ENCODE measurements at regions not wholly inside any gene's neighbourhood (a gene's known extent, or its start where the extent isn't known, plus 50 kb on each side); places are given as distances from the start of the nearest gene placed in this dataset.
"Not testable (repeated sequence)": the region's sequence is repeated elsewhere in the genome, so short reads cannot be mapped to it uniquely, and the experiment has no call there.

DNA sequence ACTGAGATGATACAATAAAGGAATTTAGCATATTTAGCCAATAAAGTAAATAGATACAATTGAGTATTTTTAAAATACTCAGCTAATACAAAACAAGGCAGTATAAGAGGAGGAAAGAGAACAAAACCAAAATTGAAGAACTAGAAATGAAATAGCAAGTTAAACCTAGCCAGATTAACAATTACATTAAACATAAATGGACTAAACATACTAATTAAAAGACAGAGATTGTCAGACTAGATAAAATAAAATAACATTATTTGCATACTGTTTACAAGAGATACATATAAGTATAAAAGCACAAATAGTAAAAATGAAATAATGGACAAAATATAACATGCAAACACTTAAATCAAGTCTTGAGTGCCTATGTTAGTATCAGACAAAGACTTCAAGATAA is 517.7 kb upstream of the PHF14 start:
- no peaks in the 10 kb centered on the region for H3K36me3 Mint-ChIP-seq (ENCODE audit: low read depth)
- H3K9me3 Mint-ChIP-seq: peaks cover 26% of the 10 kb centered on the region
- H3K4me3 Mint-ChIP-seq: no peak overlapping the region
- TF ChIP-seq, protein P1, sequence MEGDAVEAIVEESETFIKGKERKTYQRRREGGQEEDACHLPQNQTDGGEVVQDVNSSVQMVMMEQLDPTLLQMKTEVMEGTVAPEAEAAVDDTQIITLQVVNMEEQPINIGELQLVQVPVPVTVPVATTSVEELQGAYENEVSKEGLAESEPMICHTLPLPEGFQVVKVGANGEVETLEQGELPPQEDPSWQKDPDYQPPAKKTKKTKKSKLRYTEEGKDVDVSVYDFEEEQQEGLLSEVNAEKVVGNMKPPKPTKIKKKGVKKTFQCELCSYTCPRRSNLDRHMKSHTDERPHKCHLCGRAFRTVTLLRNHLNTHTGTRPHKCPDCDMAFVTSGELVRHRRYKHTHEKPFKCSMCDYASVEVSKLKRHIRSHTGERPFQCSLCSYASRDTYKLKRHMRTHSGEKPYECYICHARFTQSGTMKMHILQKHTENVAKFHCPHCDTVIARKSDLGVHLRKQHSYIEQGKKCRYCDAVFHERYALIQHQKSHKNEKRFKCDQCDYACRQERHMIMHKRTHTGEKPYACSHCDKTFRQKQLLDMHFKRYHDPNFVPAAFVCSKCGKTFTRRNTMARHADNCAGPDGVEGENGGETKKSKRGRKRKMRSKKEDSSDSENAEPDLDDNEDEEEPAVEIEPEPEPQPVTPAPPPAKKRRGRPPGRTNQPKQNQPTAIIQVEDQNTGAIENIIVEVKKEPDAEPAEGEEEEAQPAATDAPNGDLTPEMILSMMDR (IDR thresholded peaks at IDR 0.05): no peak
- H3K27me3 Mint-ChIP-seq (ENCODE audit: low read depth, poor library complexity): no peaks in the 10 kb centered on the region
- DNase-seq: no peak
- H3K27ac Mint-ChIP-seq: no peak overlapping the region
- H3K4me1 Mint-ChIP-seq: no peaks in the 10 kb centered on the region

DNA sequence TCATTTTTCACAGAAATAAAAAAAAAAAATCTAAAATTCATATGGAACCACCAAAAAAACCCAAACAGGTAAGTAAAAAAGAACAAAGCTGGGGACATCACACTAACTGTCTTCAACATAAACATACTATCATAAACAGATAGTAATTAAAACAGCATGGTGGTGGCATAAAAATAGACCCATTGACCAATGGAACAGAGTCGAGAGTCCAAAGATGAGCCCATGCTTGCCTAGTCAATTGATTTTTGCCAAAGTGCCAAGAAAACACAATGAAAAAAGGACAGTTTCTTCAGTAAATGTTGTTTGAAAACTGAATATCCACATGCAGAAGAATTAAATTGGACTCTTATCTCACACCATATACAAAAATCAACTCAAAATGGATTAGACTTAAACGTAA is 513.2 kb upstream of the PHF14 start:
- H3K36me3 Mint-ChIP-seq (ENCODE audit: low read depth): no peaks in the 10 kb centered on the region
- no peaks in the 10 kb centered on the region for H3K4me1 Mint-ChIP-seq
- H3K27ac Mint-ChIP-seq: no peak overlapping the region
- DNase-seq: no peak
- H3K27me3 Mint-ChIP-seq (ENCODE audit: low read depth, poor library complexity): no peaks in the 10 kb centered on the region
- H3K4me3 Mint-ChIP-seq: no peak overlapping the region
- TF ChIP-seq, protein P1 (IDR thresholded peaks at IDR 0.05): no peak
- peaks cover 31% of the 10 kb centered on the region for H3K9me3 Mint-ChIP-seq

DNA sequence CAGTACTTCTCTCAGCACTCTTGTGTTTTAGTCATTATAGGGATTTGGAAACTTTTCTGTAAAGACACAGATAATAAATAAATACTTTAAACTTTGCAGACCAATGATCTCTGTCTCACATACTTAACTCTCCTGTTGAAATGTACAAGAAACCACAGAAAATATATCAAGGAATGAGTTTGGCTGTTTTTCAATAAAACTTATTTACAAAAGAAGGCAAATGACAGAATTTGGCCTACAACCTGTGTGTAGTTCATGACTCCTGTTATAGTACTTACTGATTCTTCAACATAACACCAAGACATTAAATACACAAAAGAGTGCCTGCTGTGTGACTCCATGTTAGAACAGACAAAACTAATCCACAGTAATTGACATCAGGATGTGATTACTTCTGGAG is 510.0 kb upstream of the PHF14 start:
- peaks cover 16% of the 10 kb centered on the region for H3K9me3 Mint-ChIP-seq
- no peak overlapping the region for H3K4me3 Mint-ChIP-seq
- H3K36me3 Mint-ChIP-seq (ENCODE audit: low read depth): no peaks in the 10 kb centered on the region
- H3K27ac Mint-ChIP-seq: no peak overlapping the region
- no peak for DNase-seq
- no peaks in the 10 kb centered on the region for H3K4me1 Mint-ChIP-seq
- H3K27me3 Mint-ChIP-seq (ENCODE audit: low read depth, poor library complexity): no peaks in the 10 kb centered on the region
- TF ChIP-seq, protein P1 (IDR thresholded peaks at IDR 0.05): no peak

DNA sequence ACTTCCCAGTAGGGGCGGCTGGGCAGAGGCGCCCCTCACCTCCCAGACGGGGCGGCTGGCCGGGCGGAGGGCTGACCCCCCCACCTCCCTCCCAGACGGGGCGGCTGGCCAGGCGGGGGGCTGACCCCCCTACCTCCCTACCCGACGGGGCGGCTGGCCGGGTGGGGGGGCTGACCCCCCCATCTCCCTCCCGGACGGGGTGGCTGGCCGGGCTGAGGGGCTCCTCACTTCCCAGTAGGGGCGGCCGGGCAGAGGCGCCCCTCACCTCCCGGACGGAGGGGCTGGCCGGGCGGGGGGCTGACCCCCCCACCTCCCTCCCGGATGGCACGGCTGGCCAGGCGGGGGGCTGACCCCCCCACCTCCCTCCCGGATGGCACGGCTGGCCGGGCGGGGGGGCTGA is 508.1 kb upstream of the PHF14 start:
- peaks cover 12% of the 10 kb centered on the region for H3K9me3 Mint-ChIP-seq
- not testable (repeated sequence) for H3K27ac Mint-ChIP-seq; H3K36me3 Mint-ChIP-seq (ENCODE audit: low read depth); H3K27me3 Mint-ChIP-seq (ENCODE audit: low read depth, poor library complexity); H3K4me1 Mint-ChIP-seq; DNase-seq; H3K4me3 Mint-ChIP-seq

DNA sequence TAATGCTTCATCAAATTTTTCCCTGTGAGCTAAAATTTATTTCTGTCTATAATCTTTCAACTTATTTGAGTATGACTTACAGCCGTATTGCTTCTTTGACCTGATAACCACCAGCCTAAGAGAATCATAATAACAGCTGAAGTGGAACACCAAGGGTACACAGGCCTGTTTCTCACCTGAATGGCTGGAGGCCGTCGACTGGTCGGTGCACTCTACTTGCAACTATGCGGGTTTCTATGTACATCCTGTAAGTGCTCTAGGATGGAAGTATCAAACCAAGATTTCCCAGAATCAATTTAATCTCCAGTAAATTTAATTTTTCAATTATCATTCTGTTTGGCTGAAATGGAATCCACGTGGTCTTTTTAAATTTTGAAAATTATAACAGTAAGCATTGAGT is 504.8 kb upstream of the PHF14 start:
- Mint-ChIP-seq H3K9me3 (peaks cover 10% of the 10 kb centered on the region), H3K4me1 (no peaks in the 10 kb centered on the region), H3K27ac (no peak overlapping the region), H3K4me3 (no peak overlapping the region), H3K27me3 (ENCODE audit: low read depth, poor library complexity) (peaks cover 3% of the 10 kb centered on the region), H3K36me3 (ENCODE audit: low read depth) (no peaks in the 10 kb centered on the region)
- TF ChIP-seq, protein P1 (IDR thresholded peaks at IDR 0.05): no peak
- no peak for DNase-seq

DNA sequence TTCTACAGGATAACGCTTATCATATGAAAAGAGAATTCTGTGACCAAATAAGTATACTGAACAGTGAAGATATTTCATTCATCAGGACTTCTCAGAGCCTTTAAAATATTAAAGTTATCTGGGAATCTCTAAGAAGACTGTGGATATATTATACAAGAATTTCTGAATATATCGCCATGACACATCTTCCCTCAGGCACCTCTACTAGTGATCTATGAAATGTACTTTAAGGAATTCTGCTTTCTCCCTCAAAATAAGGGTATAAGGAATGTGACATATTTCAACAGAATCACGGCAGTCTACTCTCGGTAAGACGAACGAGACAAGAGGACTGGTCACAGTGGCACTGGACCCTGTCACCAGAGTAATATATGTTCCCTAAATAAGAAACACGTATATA is 504.2 kb upstream of the PHF14 start:
- H3K4me1 Mint-ChIP-seq: no peaks in the 10 kb centered on the region
- peaks cover 3% of the 10 kb centered on the region for H3K27me3 Mint-ChIP-seq (ENCODE audit: low read depth, poor library complexity)
- TF ChIP-seq, protein P1 (IDR thresholded peaks at IDR 0.05): no peak
- no peak overlapping the region for H3K4me3 Mint-ChIP-seq
- no peak overlapping the region for H3K27ac Mint-ChIP-seq
- no peak for DNase-seq
- H3K9me3 Mint-ChIP-seq: peaks cover 5% of the 10 kb centered on the region
- no peaks in the 10 kb centered on the region for H3K36me3 Mint-ChIP-seq (ENCODE audit: low read depth)
